CD8-positive, alpha-beta memory T cell (primary cell): ENCODE measurements at regions not wholly inside any gene's neighbourhood (a gene's known extent, or its start where the extent isn't known, plus 50 kb on each side); places are given as distances from the start of the nearest gene placed in this dataset.

Experiments
- CTCF ChIA-PET: fragments of 350-600 bp; sonication (Branson Sonifier 250); formaldehyde crosslinking; loops from one replicate; lab custom pipeline; 2021; ENCODE audit warnings: antibody characterized with exemption; lab: Charles Lee
- POLR2A ChIA-PET: fragments of 350-600 bp; sonication (Branson Sonifier 250); formaldehyde crosslinking; loops from one replicate; lab custom pipeline; 2021; ENCODE audit warnings: antibody characterized with exemption; lab: Charles Lee
- DNase-seq, 5 donors: peaks; one replicate each; pipeline versions ENCODE4 v3.0.0 to v3.0.0-alpha.2; 2020 to 2022; ENCODE audit warnings: mixed read lengths in 1 of 5
- H3K27ac ChIP-seq: one replicate; pipeline ENCODE4 v1.7.0; 2013; ENCODE audit warnings: low read depth, mild to moderate bottlenecking, low read length, moderate library complexity
- H3K27me3 ChIP-seq: 2 replicates; pipeline ENCODE4 v1.7.0; 2013; ENCODE audit warnings: low read length, mild to moderate bottlenecking; ENCODE audit not compliant: insufficient read depth, poor library complexity, severe bottlenecking
- H3K36me3 ChIP-seq: 2 replicates; pipeline ENCODE4 v1.7.0; 2013; ENCODE audit warnings: mild to moderate bottlenecking, low read length, moderate library complexity; ENCODE audit not compliant: insufficient read depth
- H3K4me1 ChIP-seq: 2 replicates; pipeline ENCODE4 v1.7.0; 2013; ENCODE audit warnings: mild to moderate bottlenecking, low read length, moderate library complexity; ENCODE audit not compliant: insufficient read depth
- H3K4me3 ChIP-seq: 2 replicates; pipeline ENCODE4 v1.7.0; 2013; ENCODE audit warnings: mild to moderate bottlenecking, low read length
- H3K9me3 ChIP-seq: 2 replicates; pipeline ENCODE4 v1.7.0; 2013; ENCODE audit warnings: mild to moderate bottlenecking, low read length
- H3K27ac Mint-ChIP-seq, 8 donors: one replicate each; pipeline ENCODE4 v1.8.0; 2020 to 2021; ENCODE audit warnings: mixed read lengths in 8 of 8, mild to moderate bottlenecking in 6 of 8, inconsistent platforms in 3 of 8, moderate library complexity in 3 of 8
- H3K27me3 Mint-ChIP-seq, 2 donors: one replicate each; pipeline ENCODE4 v1.8.0; 2020 to 2021; ENCODE audit warnings: mixed read lengths in 2 of 2, mild to moderate bottlenecking in 1 of 2, moderate library complexity in 1 of 2
- H3K36me3 Mint-ChIP-seq, 3 donors: one replicate each; pipeline ENCODE4 v1.8.0; 2020 to 2021; ENCODE audit warnings: mixed read lengths in 3 of 3, inconsistent platforms in 1 of 3, mild to moderate bottlenecking in 1 of 3
- H3K4me1 Mint-ChIP-seq, 3 donors: one replicate each; pipeline ENCODE4 v1.8.0; 2020 to 2021; ENCODE audit warnings: mixed read lengths in 3 of 3, inconsistent platforms in 1 of 3, mild to moderate bottlenecking in 1 of 3
- H3K4me3 Mint-ChIP-seq, 7 donors: one replicate each; pipeline ENCODE4 v1.8.0; 2020 to 2021; ENCODE audit warnings: mixed read lengths in 7 of 7, mild to moderate bottlenecking in 6 of 7, moderate library complexity in 4 of 7, inconsistent platforms in 2 of 7
- H3K9me3 Mint-ChIP-seq, 5 donors: one replicate each; pipeline ENCODE4 v1.8.0; 2020 to 2022; ENCODE audit warnings: mixed read lengths in 5 of 5, mild to moderate bottlenecking in 3 of 5, moderate library complexity in 2 of 5, inconsistent platforms in 1 of 5

- Mint-ChIP-seq H3K27me3 (no peaks in the 10 kb centered on the region), H3K27ac (peak overlapping the region in 1 of 8 donors; percentile 13), H3K36me3 (peaks cover 3 to 4% (median 4%) of the 10 kb centered on the region in 3 donors), H3K9me3 (peaks cover 0 to 5% (median 2%) of the 10 kb centered on the region in 5 donors), H3K4me3 (no peak overlapping the region), H3K4me1 (peaks cover 26 to 35% (median 33%) of the 10 kb centered on the region in 3 donors)
- H3K27me3 ChIP-seq = no peaks in the 10 kb centered on the region
- POLR2A ChIA-PET = no interaction called here
- H3K9me3 ChIP-seq = no peaks in the 10 kb centered on the region
- H3K27ac ChIP-seq = no peak overlapping the region
- no peak overlapping the region for H3K4me3 ChIP-seq
- peaks cover 4% of the 10 kb centered on the region for H3K36me3 ChIP-seq
- DNase-seq = no peak
- CTCF ChIA-PET = no interaction called here
- peaks cover 4% of the 10 kb centered on the region for H3K4me1 ChIP-seq
Observed at GRCh38 chr14:71372411-71372838, 465.2 kb downstream of the PCNX1 start.

GRCh38 chr14:71373773-71374172 is 466.5 kb downstream of the PCNX1 start:
- H3K36me3 Mint-ChIP-seq = peaks cover 7 to 13% (median 8%) of the 10 kb centered on the region in 3 donors
- no peak overlapping the region for H3K4me3 Mint-ChIP-seq
- H3K27ac Mint-ChIP-seq = no peak overlapping the region
- peaks cover 38 to 47% (median 47%) of the 10 kb centered on the region in 3 donors for H3K4me1 Mint-ChIP-seq
- peaks cover 0 to 9% (median 5%) of the 10 kb centered on the region in 5 donors for H3K9me3 Mint-ChIP-seq
- DNase-seq = no peak
- peaks cover 4% of the 10 kb centered on the region for H3K36me3 ChIP-seq
- H3K4me3 ChIP-seq = no peak overlapping the region
- H3K9me3 ChIP-seq = no peaks in the 10 kb centered on the region
- H3K27me3 Mint-ChIP-seq = no peaks in the 10 kb centered on the region
- no peak overlapping the region for H3K27ac ChIP-seq
- ChIA-PET CTCF (no interaction called here), POLR2A (no interaction called here)
- H3K27me3 ChIP-seq = no peaks in the 10 kb centered on the region
- peaks cover 4% of the 10 kb centered on the region for H3K4me1 ChIP-seq

- CTCF ChIA-PET = no interaction called here
Observed at GRCh38 chr14:71374989-71375388, 467.7 kb downstream of the PCNX1 start.

GRCh38 chr14:71377099-71377498 is 469.8 kb downstream of the PCNX1 start:
- Histone ChIP-seq H3K27me3 (no peaks in the 10 kb centered on the region), H3K27ac (no peak overlapping the region), H3K9me3 (no peaks in the 10 kb centered on the region), H3K4me1 (no peaks in the 10 kb centered on the region), H3K36me3 (peaks cover 4% of the 10 kb centered on the region), H3K4me3 (no peak overlapping the region)
- Mint-ChIP-seq H3K36me3 (peaks cover 9 to 13% (median 11%) of the 10 kb centered on the region in 3 donors), H3K4me1 (peaks cover 43 to 60% (median 53%) of the 10 kb centered on the region in 3 donors), H3K27ac (no peak overlapping the region), H3K27me3 (no peaks in the 10 kb centered on the region), H3K4me3 (peak overlapping the region in 1 of 7 donors; percentile 65), H3K9me3 (peaks cover 0 to 9% (median 6%) of the 10 kb centered on the region in 5 donors)
- ChIA-PET POLR2A (no interaction called here), CTCF (no interaction called here)
- DNase-seq = no peak

More at GRCh38 chr14:71374989-71375388, 467.7 kb downstream of the PCNX1 start:
- Histone ChIP-seq H3K27me3 (no peaks in the 10 kb centered on the region), H3K4me1 (peaks cover 4% of the 10 kb centered on the region), H3K4me3 (no peak overlapping the region), H3K36me3 (peaks cover 4% of the 10 kb centered on the region), H3K27ac (no peak overlapping the region), H3K9me3 (no peaks in the 10 kb centered on the region)
- Mint-ChIP-seq H3K27me3 (no peaks in the 10 kb centered on the region), H3K27ac (peak overlapping the region in 1 of 8 donors; percentile 36), H3K9me3 (peaks cover 0 to 9% (median 6%) of the 10 kb centered on the region in 5 donors), H3K36me3 (peaks cover 9 to 13% (median 11%) of the 10 kb centered on the region in 3 donors), H3K4me1 (peaks cover 46 to 55% (median 54%) of the 10 kb centered on the region in 3 donors), H3K4me3 (peak overlapping the region in 1 of 7 donors; percentile 21)
- POLR2A ChIA-PET = no interaction called here
- no peak for DNase-seq

GRCh38 chr14:71380271-71380670 is 473.0 kb downstream of the PCNX1 start:
- H3K9me3 ChIP-seq = no peaks in the 10 kb centered on the region
- H3K36me3 ChIP-seq = no peaks in the 10 kb centered on the region
- no peak overlapping the region for H3K27ac ChIP-seq
- Mint-ChIP-seq H3K4me1 (peaks cover 40 to 68% (median 64%) of the 10 kb centered on the region in 3 donors), H3K9me3 (peaks cover 0 to 9% (median 6%) of the 10 kb centered on the region in 5 donors), H3K27ac (no peak overlapping the region), H3K36me3 (peaks cover 9 to 15% (median 13%) of the 10 kb centered on the region in 3 donors), H3K4me3 (no peak overlapping the region), H3K27me3 (no peaks in the 10 kb centered on the region)
- DNase-seq = no peak
- no peak overlapping the region for H3K4me3 ChIP-seq
- no peaks in the 10 kb centered on the region for H3K4me1 ChIP-seq
- POLR2A ChIA-PET = no interaction called here
- CTCF ChIA-PET = no interaction called here
- H3K27me3 ChIP-seq = no peaks in the 10 kb centered on the region

- no peaks in the 10 kb centered on the region for H3K9me3 ChIP-seq
- H3K36me3 ChIP-seq = no peaks in the 10 kb centered on the region
- Mint-ChIP-seq H3K36me3 (peaks cover 7 to 16% (median 9%) of the 10 kb centered on the region in 3 donors), H3K4me1 (peaks cover 38 to 72% (median 68%) of the 10 kb centered on the region in 3 donors), H3K9me3 (peaks cover 0 to 5% (median 4%) of the 10 kb centered on the region in 5 donors), H3K4me3 (no peak overlapping the region), H3K27me3 (no peaks in the 10 kb centered on the region), H3K27ac (peak overlapping the region in 3 of 8 donors; percentile 10 to 51 (median 36))
- H3K27ac ChIP-seq = no peak overlapping the region
- ChIA-PET CTCF (no interaction called here), POLR2A (no interaction called here)
- H3K27me3 ChIP-seq = no peaks in the 10 kb centered on the region
- no peak for DNase-seq
- no peaks in the 10 kb centered on the region for H3K4me1 ChIP-seq
- no peak overlapping the region for H3K4me3 ChIP-seq
Observed at GRCh38 chr14:71381814-71382213, 474.6 kb downstream of the PCNX1 start.

- no peaks in the 10 kb centered on the region for H3K27me3 ChIP-seq
- H3K4me1 Mint-ChIP-seq = peaks cover 38 to 73% (median 68%) of the 10 kb centered on the region in 3 donors
- ChIA-PET POLR2A (no interaction called here), CTCF (no interaction called here)
- H3K36me3 ChIP-seq = no peaks in the 10 kb centered on the region
- no peak overlapping the region for H3K4me3 ChIP-seq
- no peak overlapping the region for H3K4me3 Mint-ChIP-seq
- H3K9me3 Mint-ChIP-seq = peaks cover 0 to 5% (median 3%) of the 10 kb centered on the region in 5 donors
- no peak overlapping the region for H3K27ac Mint-ChIP-seq
- DNase-seq = no peak
- no peak overlapping the region for H3K27ac ChIP-seq
- no peaks in the 10 kb centered on the region for H3K27me3 Mint-ChIP-seq
- no peaks in the 10 kb centered on the region for H3K4me1 ChIP-seq
- H3K9me3 ChIP-seq = no peaks in the 10 kb centered on the region
- H3K36me3 Mint-ChIP-seq = peaks cover 7 to 16% (median 9%) of the 10 kb centered on the region in 3 donors
Observed at GRCh38 chr14:71382315-71382714, 475.1 kb downstream of the PCNX1 start.

GRCh38 chr14:71383510-71383909 is 476.3 kb downstream of the PCNX1 start:
- Mint-ChIP-seq H3K36me3 (peaks cover 0 to 11% (median 2%) of the 10 kb centered on the region in 3 donors), H3K9me3 (peaks cover 0 to 3% (median 0%) of the 10 kb centered on the region in 5 donors), H3K4me1 (peaks cover 30 to 72% (median 68%) of the 10 kb centered on the region in 3 donors), H3K4me3 (no peak overlapping the region), H3K27ac (peak overlapping the region in 2 of 8 donors; percentile 38 to 39), H3K27me3 (no peaks in the 10 kb centered on the region)
- DNase-seq = no peak
- Histone ChIP-seq H3K4me1 (no peaks in the 10 kb centered on the region), H3K4me3 (no peak overlapping the region), H3K9me3 (no peaks in the 10 kb centered on the region), H3K27me3 (no peaks in the 10 kb centered on the region), H3K36me3 (no peaks in the 10 kb centered on the region), H3K27ac (no peak overlapping the region)
- CTCF ChIA-PET = no interaction called here
- POLR2A ChIA-PET = no interaction called here
